NCI-H345 treated with DMSO at 0.1 percent for 48 hours (cell line): ENCODE measurements at regions not wholly inside any gene's neighbourhood (a gene's known extent, or its start where the extent isn't known, plus 50 kb on each side); places are given as distances from the start of the nearest gene placed in this dataset.
A peak's percentile ranks its signal among the peaks of the same experiment; 100 is the strongest.

Experiments
- DNase-seq: peaks from one replicate; lab custom pipeline; 2025; ENCODE audit not compliant: unreplicated experiment; lab: John Stamatoyannopoulos, UW

DNA sequence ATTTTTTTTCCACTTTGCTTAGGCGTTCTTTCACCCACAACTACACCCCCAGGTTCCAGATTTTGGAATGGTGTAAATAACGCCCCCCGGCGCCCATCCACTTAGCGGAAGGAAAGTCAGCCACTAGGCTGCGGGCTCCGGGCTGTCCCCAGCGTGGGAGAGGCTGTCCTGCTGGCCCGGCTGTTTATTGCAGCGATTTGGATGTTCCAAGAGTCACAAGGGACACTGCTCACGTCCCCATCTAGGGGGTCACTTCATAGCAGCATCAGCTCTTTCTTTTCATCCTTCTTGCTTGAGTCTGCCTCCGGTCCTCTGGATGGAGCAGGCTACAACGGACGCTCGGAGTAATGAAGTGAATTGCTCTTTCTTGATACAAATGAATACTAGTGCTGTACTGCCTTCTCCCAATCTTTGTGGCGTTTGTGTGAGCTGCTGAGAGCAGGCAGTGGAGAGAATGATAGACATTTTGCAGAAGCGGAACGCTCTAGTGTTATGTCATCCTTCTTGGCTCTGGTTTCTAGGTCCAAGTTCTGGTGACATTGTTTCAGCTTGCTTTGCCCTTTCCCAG is 50.7 kb upstream of the PAIP2B start:
- DNase-seq, result peak; percentile 31

DNA sequence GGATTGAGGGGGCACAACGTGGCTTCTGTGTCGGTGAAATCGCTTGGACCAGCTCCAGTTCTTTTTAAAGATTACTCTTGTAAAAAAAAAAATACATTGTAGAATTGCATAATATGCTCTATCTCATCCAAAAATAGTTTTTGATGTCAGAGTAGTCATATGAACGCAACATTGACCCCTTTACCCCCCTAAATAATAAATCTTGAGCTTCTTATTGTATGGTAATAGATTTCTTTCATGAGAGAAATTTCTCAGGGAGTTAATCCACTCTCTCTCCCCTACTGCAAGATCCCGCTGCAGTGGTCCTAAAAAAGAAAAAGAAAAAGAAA is 50.2 kb upstream of the PAIP2B start:
- DNase-seq, result no peak

DNA sequence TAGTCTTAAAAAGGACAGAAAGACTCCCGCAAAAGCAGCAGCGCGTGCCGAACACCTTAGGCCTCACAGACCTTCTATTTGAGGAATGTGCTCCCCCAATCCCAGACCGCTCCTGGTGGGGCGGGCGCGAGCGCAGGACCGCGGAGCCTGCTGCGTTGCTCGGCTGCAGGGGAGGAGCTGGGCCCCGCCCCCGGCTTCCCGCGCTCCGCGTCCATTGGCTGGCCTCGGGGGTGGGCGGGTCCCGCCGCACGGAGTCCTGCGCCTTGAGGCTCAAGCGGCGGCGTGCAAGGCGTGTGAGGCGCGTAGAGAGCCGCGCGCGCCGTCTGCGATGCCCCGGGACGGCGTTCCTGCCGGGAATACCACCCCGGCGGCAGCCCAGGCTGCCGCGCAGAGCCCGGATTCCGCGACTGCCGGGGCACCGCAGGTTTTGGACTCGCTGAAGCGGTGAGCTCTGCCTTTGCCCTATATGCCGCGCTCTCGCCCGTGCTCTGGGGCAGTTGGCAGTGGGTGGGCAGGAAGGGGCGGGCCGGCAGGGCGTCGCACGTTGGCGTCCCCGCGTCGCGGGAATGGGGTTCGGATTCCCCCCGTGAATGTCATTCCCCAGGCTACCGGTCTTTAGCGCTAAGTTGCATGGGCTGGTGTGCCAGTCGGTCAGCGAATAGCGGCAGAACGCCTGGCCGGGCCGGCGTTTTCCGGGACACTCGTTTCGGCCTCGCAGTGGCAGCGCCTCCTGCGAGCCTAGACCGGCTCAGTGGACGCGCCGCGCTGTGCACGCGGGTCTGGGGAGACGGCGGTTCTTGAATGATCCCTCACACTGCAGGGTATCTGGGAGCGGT is 49.6 kb upstream of the PAIP2B start:
- DNase-seq, result peak; percentile 69
